ENCODE measurements at regions not wholly inside any gene's neighbourhood (a gene's known extent, or its start where the extent isn't known, plus 50 kb on each side); places are given as distances from the start of the nearest gene placed in this dataset.
A peak's percentile ranks its signal among the peaks of the same experiment; 100 is the strongest.

GRCh38 chr4:140242357-140243277, 88.6 kb upstream of the MAML3 start (continued):
- no peak for TF ChIP-seq E2F4 (IDR thresholded peaks at IDR 0.05; ENCODE audit: low read depth, low read length)
- peak; percentile 95 for TF ChIP-seq SPI1 (IDR thresholded peaks at IDR 0.05; ENCODE audit: borderline replicate concordance, insufficient read depth, low read depth, low read length)
- TF ChIP-seq PAX8 (IDR thresholded peaks at IDR 0.05), result no peak
- no peak for TF ChIP-seq POU2F2 (IDR thresholded peaks at IDR 0.05; ENCODE audit: borderline replicate concordance, low read depth, low read length)
- TF ChIP-seq CEBPZ (IDR thresholded peaks at IDR 0.05; ENCODE audit: low read depth, low read length), result no peak
- TF ChIP-seq POLR2AphosphoS2 (IDR thresholded peaks at IDR 0.05; ENCODE audit: low read depth, low read length), result no peak
- peak; percentile 69 for TF ChIP-seq RUNX3 (IDR thresholded peaks at IDR 0.05; ENCODE audit: low read length)
- TF ChIP-seq FOXK2 (IDR thresholded peaks at IDR 0.05), result no peak
- TF ChIP-seq EED (IDR thresholded peaks at IDR 0.05; ENCODE audit: low read depth), result peak; percentile 48; the same call in 1 of the 2 replicates

All from GM12878 (cell line).